ENCODE measurements at regions not wholly inside any gene's neighbourhood (a gene's known extent, or its start where the extent isn't known, plus 50 kb on each side); places are given as distances from the start of the nearest gene placed in this dataset.

- ATAC-seq = no peak
- TF ChIP-seq ZC3H10 (CRISPR knock-in tag; IDR thresholded peaks at IDR 0.05) = no peak
- no peak for TF ChIP-seq BACH2 (CRISPR knock-in tag; IDR thresholded peaks at IDR 0.05; ENCODE audit: borderline replicate concordance)
- no peak for TF ChIP-seq OSR1 (CRISPR knock-in tag; IDR thresholded peaks at IDR 0.05)
- TF ChIP-seq, protein P1, sequence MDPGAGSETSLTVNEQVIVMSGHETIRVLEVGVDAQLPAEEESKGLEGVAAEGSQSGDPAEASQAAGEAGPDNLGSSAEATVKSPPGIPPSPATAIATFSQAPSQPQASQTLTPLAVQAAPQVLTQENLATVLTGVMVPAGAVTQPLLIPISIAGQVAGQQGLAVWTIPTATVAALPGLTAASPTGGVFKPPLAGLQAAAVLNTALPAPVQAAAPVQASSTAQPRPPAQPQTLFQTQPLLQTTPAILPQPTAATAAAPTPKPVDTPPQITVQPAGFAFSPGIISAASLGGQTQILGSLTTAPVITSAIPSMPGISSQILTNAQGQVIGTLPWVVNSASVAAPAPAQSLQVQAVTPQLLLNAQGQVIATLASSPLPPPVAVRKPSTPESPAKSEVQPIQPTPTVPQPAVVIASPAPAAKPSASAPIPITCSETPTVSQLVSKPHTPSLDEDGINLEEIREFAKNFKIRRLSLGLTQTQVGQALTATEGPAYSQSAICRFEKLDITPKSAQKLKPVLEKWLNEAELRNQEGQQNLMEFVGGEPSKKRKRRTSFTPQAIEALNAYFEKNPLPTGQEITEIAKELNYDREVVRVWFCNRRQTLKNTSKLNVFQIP (CRISPR knock-in tag; IDR thresholded peaks at IDR 0.05; ENCODE audit: borderline replicate concordance, low read depth) = no peak
- TF ChIP-seq PATZ1 (CRISPR knock-in tag; IDR thresholded peaks at IDR 0.05; ENCODE audit: borderline replicate concordance) = no peak
- no peak for TF ChIP-seq ESRRG (CRISPR knock-in tag; IDR thresholded peaks at IDR 0.05)
Observed at GRCh38 chr1:57500136-57500830, 76.4 kb upstream of the DAB1 start.

GRCh38 chr1:57494530-57495079, 70.7 kb upstream of the DAB1 start:
- ATAC-seq = no peak
- TF ChIP-seq TCF4 (CRISPR knock-in tag; IDR thresholded peaks at IDR 0.05; ENCODE audit: borderline replicate concordance) (no peak), ESRRG (CRISPR knock-in tag; IDR thresholded peaks at IDR 0.05) (no peak), ZNF565 (CRISPR knock-in tag; conservative IDR thresholded peaks at IDR 0.05; ENCODE audit: low read depth) (no peak), ZFP3 (CRISPR knock-in tag; IDR thresholded peaks at IDR 0.05) (no peak), ZNF70 (CRISPR knock-in tag; IDR thresholded peaks at IDR 0.05) (no peak), CSRNP3 (CRISPR knock-in tag; IDR thresholded peaks at IDR 0.05) (no peak), ARNTL (CRISPR knock-in tag; IDR thresholded peaks at IDR 0.05; ENCODE audit: borderline replicate concordance, low read depth) (no peak), BACH2 (CRISPR knock-in tag; IDR thresholded peaks at IDR 0.05; ENCODE audit: borderline replicate concordance) (no peak), GLIS3 (CRISPR knock-in tag; IDR thresholded peaks at IDR 0.05) (no peak), ZFP30 (CRISPR knock-in tag; IDR thresholded peaks at IDR 0.05) (no peak), RARB (CRISPR knock-in tag; IDR thresholded peaks at IDR 0.05) (no peak), ISL1 (CRISPR knock-in tag; IDR thresholded peaks at IDR 0.05) (no peak), OSR1 (CRISPR knock-in tag; IDR thresholded peaks at IDR 0.05) (no peak), ZC3H10 (CRISPR knock-in tag; IDR thresholded peaks at IDR 0.05) (no peak), ZNF8 (CRISPR knock-in tag; IDR thresholded peaks at IDR 0.05) (no peak)
- TF ChIP-seq, protein P2, sequence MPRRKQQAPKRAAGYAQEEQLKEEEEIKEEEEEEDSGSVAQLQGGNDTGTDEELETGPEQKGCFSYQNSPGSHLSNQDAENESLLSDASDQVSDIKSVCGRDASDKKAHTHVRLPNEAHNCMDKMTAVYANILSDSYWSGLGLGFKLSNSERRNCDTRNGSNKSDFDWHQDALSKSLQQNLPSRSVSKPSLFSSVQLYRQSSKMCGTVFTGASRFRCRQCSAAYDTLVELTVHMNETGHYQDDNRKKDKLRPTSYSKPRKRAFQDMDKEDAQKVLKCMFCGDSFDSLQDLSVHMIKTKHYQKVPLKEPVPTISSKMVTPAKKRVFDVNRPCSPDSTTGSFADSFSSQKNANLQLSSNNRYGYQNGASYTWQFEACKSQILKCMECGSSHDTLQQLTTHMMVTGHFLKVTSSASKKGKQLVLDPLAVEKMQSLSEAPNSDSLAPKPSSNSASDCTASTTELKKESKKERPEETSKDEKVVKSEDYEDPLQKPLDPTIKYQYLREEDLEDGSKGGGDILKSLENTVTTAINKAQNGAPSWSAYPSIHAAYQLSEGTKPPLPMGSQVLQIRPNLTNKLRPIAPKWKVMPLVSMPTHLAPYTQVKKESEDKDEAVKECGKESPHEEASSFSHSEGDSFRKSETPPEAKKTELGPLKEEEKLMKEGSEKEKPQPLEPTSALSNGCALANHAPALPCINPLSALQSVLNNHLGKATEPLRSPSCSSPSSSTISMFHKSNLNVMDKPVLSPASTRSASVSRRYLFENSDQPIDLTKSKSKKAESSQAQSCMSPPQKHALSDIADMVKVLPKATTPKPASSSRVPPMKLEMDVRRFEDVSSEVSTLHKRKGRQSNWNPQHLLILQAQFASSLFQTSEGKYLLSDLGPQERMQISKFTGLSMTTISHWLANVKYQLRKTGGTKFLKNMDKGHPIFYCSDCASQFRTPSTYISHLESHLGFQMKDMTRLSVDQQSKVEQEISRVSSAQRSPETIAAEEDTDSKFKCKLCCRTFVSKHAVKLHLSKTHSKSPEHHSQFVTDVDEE (CRISPR knock-in tag; IDR thresholded peaks at IDR 0.05) = no peak
- TF ChIP-seq, protein P3, sequence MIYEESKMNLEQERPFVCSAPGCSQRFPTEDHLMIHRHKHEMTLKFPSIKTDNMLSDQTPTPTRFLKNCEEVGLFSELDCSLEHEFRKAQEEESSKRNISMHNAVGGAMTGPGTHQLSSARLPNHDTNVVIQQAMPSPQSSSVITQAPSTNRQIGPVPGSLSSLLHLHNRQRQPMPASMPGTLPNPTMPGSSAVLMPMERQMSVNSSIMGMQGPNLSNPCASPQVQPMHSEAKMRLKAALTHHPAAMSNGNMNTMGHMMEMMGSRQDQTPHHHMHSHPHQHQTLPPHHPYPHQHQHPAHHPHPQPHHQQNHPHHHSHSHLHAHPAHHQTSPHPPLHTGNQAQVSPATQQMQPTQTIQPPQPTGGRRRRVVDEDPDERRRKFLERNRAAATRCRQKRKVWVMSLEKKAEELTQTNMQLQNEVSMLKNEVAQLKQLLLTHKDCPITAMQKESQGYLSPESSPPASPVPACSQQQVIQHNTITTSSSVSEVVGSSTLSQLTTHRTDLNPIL (CRISPR knock-in tag; IDR thresholded peaks at IDR 0.05; ENCODE audit: low read depth) = no peak
- TF ChIP-seq, protein P1 (CRISPR knock-in tag; IDR thresholded peaks at IDR 0.05; ENCODE audit: borderline replicate concordance, low read depth) = no peak
